ENCODE measurements at regions not wholly inside any gene's neighbourhood (a gene's known extent, or its start where the extent isn't known, plus 50 kb on each side); places are given as distances from the start of the nearest gene placed in this dataset.

GRCh38 chr6:138689849-138690248 lies 83.7 kb upstream of the CCDC28A start (continued):
- TF ChIP-seq, protein P1, sequence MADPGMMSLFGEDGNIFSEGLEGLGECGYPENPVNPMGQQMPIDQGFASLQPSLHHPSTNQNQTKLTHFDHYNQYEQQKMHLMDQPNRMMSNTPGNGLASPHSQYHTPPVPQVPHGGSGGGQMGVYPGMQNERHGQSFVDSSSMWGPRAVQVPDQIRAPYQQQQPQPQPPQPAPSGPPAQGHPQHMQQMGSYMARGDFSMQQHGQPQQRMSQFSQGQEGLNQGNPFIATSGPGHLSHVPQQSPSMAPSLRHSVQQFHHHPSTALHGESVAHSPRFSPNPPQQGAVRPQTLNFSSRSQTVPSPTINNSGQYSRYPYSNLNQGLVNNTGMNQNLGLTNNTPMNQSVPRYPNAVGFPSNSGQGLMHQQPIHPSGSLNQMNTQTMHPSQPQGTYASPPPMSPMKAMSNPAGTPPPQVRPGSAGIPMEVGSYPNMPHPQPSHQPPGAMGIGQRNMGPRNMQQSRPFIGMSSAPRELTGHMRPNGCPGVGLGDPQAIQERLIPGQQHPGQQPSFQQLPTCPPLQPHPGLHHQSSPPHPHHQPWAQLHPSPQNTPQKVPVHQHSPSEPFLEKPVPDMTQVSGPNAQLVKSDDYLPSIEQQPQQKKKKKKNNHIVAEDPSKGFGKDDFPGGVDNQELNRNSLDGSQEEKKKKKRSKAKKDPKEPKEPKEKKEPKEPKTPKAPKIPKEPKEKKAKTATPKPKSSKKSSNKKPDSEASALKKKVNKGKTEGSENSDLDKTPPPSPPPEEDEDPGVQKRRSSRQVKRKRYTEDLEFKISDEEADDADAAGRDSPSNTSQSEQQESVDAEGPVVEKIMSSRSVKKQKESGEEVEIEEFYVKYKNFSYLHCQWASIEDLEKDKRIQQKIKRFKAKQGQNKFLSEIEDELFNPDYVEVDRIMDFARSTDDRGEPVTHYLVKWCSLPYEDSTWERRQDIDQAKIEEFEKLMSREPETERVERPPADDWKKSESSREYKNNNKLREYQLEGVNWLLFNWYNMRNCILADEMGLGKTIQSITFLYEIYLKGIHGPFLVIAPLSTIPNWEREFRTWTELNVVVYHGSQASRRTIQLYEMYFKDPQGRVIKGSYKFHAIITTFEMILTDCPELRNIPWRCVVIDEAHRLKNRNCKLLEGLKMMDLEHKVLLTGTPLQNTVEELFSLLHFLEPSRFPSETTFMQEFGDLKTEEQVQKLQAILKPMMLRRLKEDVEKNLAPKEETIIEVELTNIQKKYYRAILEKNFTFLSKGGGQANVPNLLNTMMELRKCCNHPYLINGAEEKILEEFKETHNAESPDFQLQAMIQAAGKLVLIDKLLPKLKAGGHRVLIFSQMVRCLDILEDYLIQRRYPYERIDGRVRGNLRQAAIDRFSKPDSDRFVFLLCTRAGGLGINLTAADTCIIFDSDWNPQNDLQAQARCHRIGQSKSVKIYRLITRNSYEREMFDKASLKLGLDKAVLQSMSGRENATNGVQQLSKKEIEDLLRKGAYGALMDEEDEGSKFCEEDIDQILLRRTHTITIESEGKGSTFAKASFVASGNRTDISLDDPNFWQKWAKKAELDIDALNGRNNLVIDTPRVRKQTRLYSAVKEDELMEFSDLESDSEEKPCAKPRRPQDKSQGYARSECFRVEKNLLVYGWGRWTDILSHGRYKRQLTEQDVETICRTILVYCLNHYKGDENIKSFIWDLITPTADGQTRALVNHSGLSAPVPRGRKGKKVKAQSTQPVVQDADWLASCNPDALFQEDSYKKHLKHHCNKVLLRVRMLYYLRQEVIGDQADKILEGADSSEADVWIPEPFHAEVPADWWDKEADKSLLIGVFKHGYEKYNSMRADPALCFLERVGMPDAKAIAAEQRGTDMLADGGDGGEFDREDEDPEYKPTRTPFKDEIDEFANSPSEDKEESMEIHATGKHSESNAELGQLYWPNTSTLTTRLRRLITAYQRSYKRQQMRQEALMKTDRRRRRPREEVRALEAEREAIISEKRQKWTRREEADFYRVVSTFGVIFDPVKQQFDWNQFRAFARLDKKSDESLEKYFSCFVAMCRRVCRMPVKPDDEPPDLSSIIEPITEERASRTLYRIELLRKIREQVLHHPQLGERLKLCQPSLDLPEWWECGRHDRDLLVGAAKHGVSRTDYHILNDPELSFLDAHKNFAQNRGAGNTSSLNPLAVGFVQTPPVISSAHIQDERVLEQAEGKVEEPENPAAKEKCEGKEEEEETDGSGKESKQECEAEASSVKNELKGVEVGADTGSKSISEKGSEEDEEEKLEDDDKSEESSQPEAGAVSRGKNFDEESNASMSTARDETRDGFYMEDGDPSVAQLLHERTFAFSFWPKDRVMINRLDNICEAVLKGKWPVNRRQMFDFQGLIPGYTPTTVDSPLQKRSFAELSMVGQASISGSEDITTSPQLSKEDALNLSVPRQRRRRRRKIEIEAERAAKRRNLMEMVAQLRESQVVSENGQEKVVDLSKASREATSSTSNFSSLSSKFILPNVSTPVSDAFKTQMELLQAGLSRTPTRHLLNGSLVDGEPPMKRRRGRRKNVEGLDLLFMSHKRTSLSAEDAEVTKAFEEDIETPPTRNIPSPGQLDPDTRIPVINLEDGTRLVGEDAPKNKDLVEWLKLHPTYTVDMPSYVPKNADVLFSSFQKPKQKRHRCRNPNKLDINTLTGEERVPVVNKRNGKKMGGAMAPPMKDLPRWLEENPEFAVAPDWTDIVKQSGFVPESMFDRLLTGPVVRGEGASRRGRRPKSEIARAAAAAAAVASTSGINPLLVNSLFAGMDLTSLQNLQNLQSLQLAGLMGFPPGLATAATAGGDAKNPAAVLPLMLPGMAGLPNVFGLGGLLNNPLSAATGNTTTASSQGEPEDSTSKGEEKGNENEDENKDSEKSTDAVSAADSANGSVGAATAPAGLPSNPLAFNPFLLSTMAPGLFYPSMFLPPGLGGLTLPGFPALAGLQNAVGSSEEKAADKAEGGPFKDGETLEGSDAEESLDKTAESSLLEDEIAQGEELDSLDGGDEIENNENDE (IDR thresholded peaks at IDR 0.05; ENCODE audit: insufficient replicate concordance, low read length) = no peak
- TF ChIP-seq KDM4A (IDR thresholded peaks at IDR 0.05; ENCODE audit: low read depth, low read length, severe bottlenecking) (no peak), EP300 (IDR thresholded peaks at IDR 0.05; ENCODE audit: borderline replicate concordance in 1 of 2, low read depth in 2 of 2, low read length in 2 of 2) (no peak), TBP (IDR thresholded peaks at IDR 0.05; ENCODE audit: low read depth, low read length) (no peak), RBBP5 (IDR thresholded peaks at IDR 0.05; ENCODE audit: borderline replicate concordance, low read depth, low read length) (no peak), TEAD4 (IDR thresholded peaks at IDR 0.05; ENCODE audit: low read depth, low read length) (no peak), GTF2F1 (IDR thresholded peaks at IDR 0.05; ENCODE audit: borderline replicate concordance, low read depth, low read length) (no peak), KDM5A (IDR thresholded peaks at IDR 0.05; ENCODE audit: low read length) (no peak)
